ENCODE measurements at regions not wholly inside any gene's neighbourhood (a gene's known extent, or its start where the extent isn't known, plus 50 kb on each side); places are given as distances from the start of the nearest gene placed in this dataset.

- DNase-seq: no peak
Observed at GRCh38 chr1:188364927-188365449, 1536.2 kb downstream of the PLA2G4A start.

GRCh38 chr1:188365874-188366273 lies 1537.1 kb downstream of the PLA2G4A start:
- DNase-seq: no peak

- no peak for DNase-seq
Observed at GRCh38 chr1:188367661-188368060, 1538.9 kb downstream of the PLA2G4A start.

- DNase-seq: no peak
Observed at GRCh38 chr1:188371295-188371806, 1542.6 kb downstream of the PLA2G4A start.

- no peak for DNase-seq
Observed at GRCh38 chr1:188372821-188373220, 1544.1 kb downstream of the PLA2G4A start.

GRCh38 chr1:188382851-188383250 lies 1554.1 kb downstream of the PLA2G4A start:
- no peak for DNase-seq

GRCh38 chr1:188386161-188386560 lies 1557.4 kb downstream of the PLA2G4A start:
- DNase-seq: no peak

- DNase-seq: no peak
Observed at GRCh38 chr1:188386666-188387065, 1557.9 kb downstream of the PLA2G4A start.

GRCh38 chr1:188394677-188395076 lies 1565.9 kb downstream of the PLA2G4A start:
- DNase-seq: no peak

- no peak for DNase-seq
Observed at GRCh38 chr1:188397521-188397920, 1568.8 kb downstream of the PLA2G4A start.

GRCh38 chr1:188402986-188403385 lies 1574.2 kb downstream of the PLA2G4A start:
- no peak for DNase-seq

GRCh38 chr1:188406636-188407035 lies 1577.9 kb downstream of the PLA2G4A start:
- DNase-seq: no peak

GRCh38 chr1:188420177-188420576 lies 1591.4 kb downstream of the PLA2G4A start:
- DNase-seq: no peak

- no peak for DNase-seq
Observed at GRCh38 chr1:188423073-188423472, 1594.3 kb downstream of the PLA2G4A start.

- no peak for DNase-seq
Observed at GRCh38 chr1:188424176-188424575, 1595.4 kb downstream of the PLA2G4A start.

GRCh38 chr1:188425687-188426086 lies 1596.9 kb downstream of the PLA2G4A start:
- no peak for DNase-seq

GRCh38 chr1:188426561-188426960 lies 1597.8 kb downstream of the PLA2G4A start:
- no peak for DNase-seq

- DNase-seq: no peak
Observed at GRCh38 chr1:188427642-188428041, 1598.9 kb downstream of the PLA2G4A start.

- no peak for DNase-seq
Observed at GRCh38 chr1:188429386-188429785, 1600.6 kb downstream of the PLA2G4A start.

- no peak for DNase-seq
Observed at GRCh38 chr1:188432427-188432826, 1603.7 kb downstream of the PLA2G4A start.

- DNase-seq: no peak
Observed at GRCh38 chr1:188433425-188433824, 1604.7 kb downstream of the PLA2G4A start.

- DNase-seq: no peak
Observed at GRCh38 chr1:188444526-188444925, 1615.8 kb downstream of the PLA2G4A start.

- no peak for DNase-seq
Observed at GRCh38 chr1:188462837-188463236, 1634.1 kb downstream of the PLA2G4A start.

- DNase-seq: no peak
Observed at GRCh38 chr1:188463919-188464318, 1635.2 kb downstream of the PLA2G4A start.

GRCh38 chr1:188466539-188466938 lies 1637.8 kb downstream of the PLA2G4A start:
- no peak for DNase-seq
